ENCODE measurements at regions not wholly inside any gene's neighbourhood (a gene's known extent, or its start where the extent isn't known, plus 50 kb on each side); places are given as distances from the start of the nearest gene placed in this dataset.
A peak's percentile ranks its signal among the peaks of the same experiment; 100 is the strongest.

DNA sequence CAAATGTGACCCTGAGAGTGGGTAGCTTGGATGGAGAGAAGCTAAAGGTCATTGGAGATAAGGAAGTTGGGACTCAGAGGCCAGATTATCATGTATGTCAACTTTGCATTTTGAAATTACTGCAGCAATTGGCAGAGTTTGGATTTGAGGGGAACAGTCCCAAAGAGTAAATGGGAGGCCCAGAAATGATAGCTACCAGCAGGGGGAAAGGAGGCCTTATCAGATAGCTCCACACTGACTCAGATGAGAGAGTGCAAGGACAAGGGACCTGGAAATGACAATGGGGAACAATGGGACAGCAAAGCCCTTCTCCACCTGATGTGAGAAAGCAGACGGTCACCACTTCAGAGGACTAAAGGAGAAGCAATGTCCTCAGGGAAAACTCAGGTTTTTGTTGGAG, 201.5 kb upstream of the JADE1 start:
- TF ChIP-seq NR2C2 (CRISPR knock-in tag; IDR thresholded peaks at IDR 0.05) (no peak), NR2C2 (tag; IDR thresholded peaks at IDR 0.05) (peak; percentile 48; the same call in 1 of the 2 replicates), EZH2 (IDR thresholded peaks at IDR 0.05; ENCODE audit: borderline replicate concordance, low read depth, low read length) (no peak), RFX5 (IDR thresholded peaks at IDR 0.05; ENCODE audit: low read depth, low read length) (no peak), TAF1 (IDR thresholded peaks at IDR 0.05; ENCODE audit: control insufficient read depth, extremely low read depth, insufficient read depth, low read length, severe bottlenecking) (no peak), CBX8 (IDR thresholded peaks at IDR 0.05; ENCODE audit: borderline replicate concordance, extremely low read depth, low read depth, low read length, poor library complexity, severe bottlenecking) (no peak), MED1 (CRISPR knock-in tag; IDR thresholded peaks at IDR 0.05; ENCODE audit: borderline replicate concordance) (no peak), CBX5 (IDR thresholded peaks at IDR 0.05; ENCODE audit: borderline replicate concordance, low read depth) (no peak), PHB2 (IDR thresholded peaks at IDR 0.05; ENCODE audit: low read depth) (no peak), MAFK (IDR thresholded peaks at IDR 0.05; ENCODE audit: low read length) (no peak)
- TF ChIP-seq, protein P1, sequence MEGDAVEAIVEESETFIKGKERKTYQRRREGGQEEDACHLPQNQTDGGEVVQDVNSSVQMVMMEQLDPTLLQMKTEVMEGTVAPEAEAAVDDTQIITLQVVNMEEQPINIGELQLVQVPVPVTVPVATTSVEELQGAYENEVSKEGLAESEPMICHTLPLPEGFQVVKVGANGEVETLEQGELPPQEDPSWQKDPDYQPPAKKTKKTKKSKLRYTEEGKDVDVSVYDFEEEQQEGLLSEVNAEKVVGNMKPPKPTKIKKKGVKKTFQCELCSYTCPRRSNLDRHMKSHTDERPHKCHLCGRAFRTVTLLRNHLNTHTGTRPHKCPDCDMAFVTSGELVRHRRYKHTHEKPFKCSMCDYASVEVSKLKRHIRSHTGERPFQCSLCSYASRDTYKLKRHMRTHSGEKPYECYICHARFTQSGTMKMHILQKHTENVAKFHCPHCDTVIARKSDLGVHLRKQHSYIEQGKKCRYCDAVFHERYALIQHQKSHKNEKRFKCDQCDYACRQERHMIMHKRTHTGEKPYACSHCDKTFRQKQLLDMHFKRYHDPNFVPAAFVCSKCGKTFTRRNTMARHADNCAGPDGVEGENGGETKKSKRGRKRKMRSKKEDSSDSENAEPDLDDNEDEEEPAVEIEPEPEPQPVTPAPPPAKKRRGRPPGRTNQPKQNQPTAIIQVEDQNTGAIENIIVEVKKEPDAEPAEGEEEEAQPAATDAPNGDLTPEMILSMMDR (IDR thresholded peaks at IDR 0.05 in 2 of 3, conservative IDR thresholded peaks at IDR 0.05 in 1 of 3; ENCODE audit: insufficient read depth in 2 of 3, low read depth in 1 of 3, low read length in 3 of 3), result peak; percentile 18 to 42 (median 41); a peak in 2 of 6 replicates
